CD4-positive, alpha-beta memory T cell (primary cell): ENCODE measurements at regions not wholly inside any gene's neighbourhood (a gene's known extent, or its start where the extent isn't known, plus 50 kb on each side); places are given as distances from the start of the nearest gene placed in this dataset.
"Not testable (repeated sequence)": the region's sequence is repeated elsewhere in the genome, so short reads cannot be mapped to it uniquely, and the experiment has no call there.

ENCODE experiments used
- CTCF ChIA-PET: fragments of 350-600 bp; sonication (Branson Sonifier 250); formaldehyde crosslinking; loops from one replicate; lab custom pipeline; 2021; ENCODE audit warnings: inconsistent platforms; ENCODE audit not compliant: partially characterized antibody; lab: Charles Lee
- POLR2A ChIA-PET: fragments of 350-600 bp; sonication (Branson Sonifier 250); formaldehyde crosslinking; loops from one replicate; lab custom pipeline; 2021; ENCODE audit not compliant: partially characterized antibody; lab: Charles Lee
- DNase-seq, 5 donors: peaks; one replicate each; pipeline versions ENCODE4 v3.0.0 to v3.0.0-alpha.2; 2020 to 2022; ENCODE audit warnings: mixed read lengths in 1 of 5
- H3K27ac ChIP-seq: one replicate; pipeline ENCODE4 v1.7.0; 2013; ENCODE audit warnings: low read depth, low read length
- H3K27me3 ChIP-seq: 2 replicates; pipeline ENCODE4 v1.7.0; 2013; ENCODE audit warnings: mild to moderate bottlenecking, low read length, moderate library complexity; ENCODE audit not compliant: insufficient read depth
- H3K36me3 ChIP-seq: 2 replicates; pipeline ENCODE4 v1.7.0; 2013; ENCODE audit warnings: mild to moderate bottlenecking, low read length, moderate library complexity; ENCODE audit not compliant: insufficient read depth
- H3K4me1 ChIP-seq: 2 replicates; pipeline ENCODE4 v1.7.0; 2013; ENCODE audit warnings: mild to moderate bottlenecking, low read length, moderate library complexity; ENCODE audit not compliant: insufficient read depth
- H3K4me3 ChIP-seq, 2 donors: one replicate each; pipeline ENCODE4 v1.7.0; 2013; ENCODE audit warnings: low read length in 2 of 2, mild to moderate bottlenecking in 1 of 2
- H3K9me3 ChIP-seq, 2 donors: one replicate each; pipeline ENCODE4 v1.7.0; 2013; ENCODE audit warnings: low read length in 2 of 2, control low read depth in 1 of 2; ENCODE audit not compliant: control insufficient read depth in 1 of 2
- H3K27ac Mint-ChIP-seq, 7 donors: one replicate each; pipeline ENCODE4 v1.8.0; 2020 to 2021; ENCODE audit warnings: mixed read lengths in 7 of 7, mild to moderate bottlenecking in 6 of 7, inconsistent platforms in 3 of 7, moderate library complexity in 3 of 7
- H3K27me3 Mint-ChIP-seq, 2 donors: one replicate each; pipeline ENCODE4 v1.8.0; 2020 to 2021; ENCODE audit warnings: mixed read lengths in 2 of 2
- H3K36me3 Mint-ChIP-seq, 2 donors: one replicate each; pipeline ENCODE4 v1.8.0; 2020 to 2021; ENCODE audit warnings: mixed read lengths in 2 of 2, inconsistent platforms in 1 of 2, mild to moderate bottlenecking in 1 of 2
- H3K4me1 Mint-ChIP-seq, 4 donors: one replicate each; pipeline ENCODE4 v1.8.0; 2020 to 2021; ENCODE audit warnings: mixed read lengths in 4 of 4, mild to moderate bottlenecking in 1 of 4
- H3K4me3 Mint-ChIP-seq, 8 donors: one replicate each; pipeline ENCODE4 v1.8.0; 2020 to 2021; ENCODE audit warnings: mixed read lengths in 8 of 8, mild to moderate bottlenecking in 7 of 8, moderate library complexity in 6 of 8, inconsistent platforms in 3 of 8
- H3K9me3 Mint-ChIP-seq, 8 donors: one replicate each; pipeline ENCODE4 v1.8.0; 2020 to 2021; ENCODE audit warnings: mixed read lengths in 8 of 8, mild to moderate bottlenecking in 5 of 8, inconsistent platforms in 3 of 8, moderate library complexity in 1 of 8
- intact Hi-C: fragments of 100-400 bp; cut with micrococcal nuclease; formaldehyde crosslinking; loops from one replicate; pipeline ENCODE4 v1.15.1; 2023

DNA sequence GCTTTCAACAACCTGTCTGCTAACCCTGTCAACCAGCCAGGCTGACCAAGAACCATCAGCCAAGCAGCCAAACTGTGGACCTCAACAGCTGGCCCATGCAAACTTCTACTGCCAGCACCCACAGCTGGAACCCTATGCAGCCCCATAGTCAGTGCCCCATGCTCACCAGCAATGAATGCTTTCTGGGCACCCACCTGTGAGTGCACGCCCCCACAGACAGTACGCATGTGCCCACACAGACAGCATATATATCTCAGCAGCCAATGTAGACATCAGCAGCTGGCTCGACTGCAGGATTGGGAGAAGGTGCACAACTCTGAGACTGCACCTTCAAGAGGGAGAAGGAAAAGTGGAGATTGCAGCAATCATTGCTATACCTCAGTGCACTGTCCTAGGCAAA is 1534.6 kb downstream of the GRIK2 start:
- no peaks in the 10 kb centered on the region for H3K36me3 Mint-ChIP-seq
- H3K9me3 Mint-ChIP-seq = peaks cover 0 to 10% (median 0%) of the 10 kb centered on the region in 8 donors
- Histone ChIP-seq H3K9me3 (no peaks in the 10 kb centered on the region), H3K4me3 (no peak overlapping the region), H3K27ac (no peak overlapping the region), H3K27me3 (no peaks in the 10 kb centered on the region), H3K36me3 (no peaks in the 10 kb centered on the region), H3K4me1 (no peaks in the 10 kb centered on the region)
- no peak overlapping the region for H3K4me3 Mint-ChIP-seq
- intact Hi-C loops = no loop called here
- H3K4me1 Mint-ChIP-seq = no peaks in the 10 kb centered on the region
- H3K27ac Mint-ChIP-seq = no peak overlapping the region
- ChIA-PET POLR2A (no interaction called here), CTCF (no interaction called here)
- H3K27me3 Mint-ChIP-seq = no peaks in the 10 kb centered on the region
- peak in 1 of 5 donors; percentile 31 for DNase-seq

DNA sequence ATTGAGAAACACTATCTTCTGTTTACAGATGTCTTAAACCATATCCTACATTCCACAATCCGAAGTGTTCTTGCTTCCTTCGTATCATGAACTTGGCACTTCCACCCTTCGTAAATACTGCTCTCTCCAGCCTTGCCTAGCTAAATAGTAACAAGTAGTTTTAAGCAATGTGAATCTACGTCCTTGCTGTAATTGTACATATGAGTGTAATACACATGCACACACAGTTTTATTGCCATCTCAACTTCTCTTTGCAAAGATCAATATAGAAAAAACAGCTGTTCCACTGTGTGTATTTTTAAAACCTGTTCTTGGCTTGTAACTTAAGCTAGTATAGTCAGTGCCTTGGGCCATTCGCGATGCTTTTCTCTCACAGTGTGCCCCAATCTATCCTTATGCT is 1524.7 kb downstream of the GRIK2 start:
- H3K36me3 ChIP-seq = no peaks in the 10 kb centered on the region
- no peak overlapping the region for H3K4me3 ChIP-seq
- Mint-ChIP-seq H3K4me3 (no peak overlapping the region), H3K4me1 (no peaks in the 10 kb centered on the region), H3K27me3 (no peaks in the 10 kb centered on the region), H3K9me3 (peaks cover 0 to 10% (median 5%) of the 10 kb centered on the region in 8 donors), H3K27ac (no peak overlapping the region), H3K36me3 (no peaks in the 10 kb centered on the region)
- intact Hi-C loops = no loop called here
- H3K9me3 ChIP-seq = no peaks in the 10 kb centered on the region
- no peaks in the 10 kb centered on the region for H3K27me3 ChIP-seq
- H3K27ac ChIP-seq = no peak overlapping the region
- H3K4me1 ChIP-seq = no peaks in the 10 kb centered on the region
- CTCF ChIA-PET = no interaction called here
- DNase-seq = no peak
- POLR2A ChIA-PET = no interaction called here

DNA sequence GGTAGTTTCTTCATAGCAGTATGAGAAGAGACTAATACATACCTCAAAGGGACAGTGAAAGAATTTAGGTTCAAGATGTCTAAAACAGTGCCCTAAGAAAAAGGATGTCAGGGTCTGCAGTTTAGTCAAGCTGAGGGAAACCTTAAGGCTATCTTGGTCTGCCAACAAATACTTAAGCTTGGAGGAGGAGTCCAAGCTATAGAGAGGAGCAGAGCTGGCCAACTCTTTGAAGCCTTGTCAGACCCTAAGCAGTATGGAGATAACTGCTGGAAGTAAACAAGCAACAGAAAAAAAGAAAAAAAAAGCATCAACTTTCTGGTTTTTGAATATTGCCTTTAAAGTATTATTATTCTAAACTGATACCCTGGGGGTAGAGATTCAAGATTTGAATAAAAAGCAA is 1518.1 kb downstream of the GRIK2 start:
- H3K4me1 Mint-ChIP-seq = no peaks in the 10 kb centered on the region
- H3K4me3 Mint-ChIP-seq = no peak overlapping the region
- H3K4me3 ChIP-seq = no peak overlapping the region
- no peak for DNase-seq
- no peaks in the 10 kb centered on the region for H3K27me3 ChIP-seq
- intact Hi-C loops = no loop called here
- peaks cover 0 to 10% (median 5%) of the 10 kb centered on the region in 8 donors for H3K9me3 Mint-ChIP-seq
- no peaks in the 10 kb centered on the region for H3K27me3 Mint-ChIP-seq
- no peaks in the 10 kb centered on the region for H3K4me1 ChIP-seq
- CTCF ChIA-PET = no interaction called here
- no peaks in the 10 kb centered on the region for H3K36me3 Mint-ChIP-seq
- POLR2A ChIA-PET = no interaction called here
- no peak overlapping the region for H3K27ac Mint-ChIP-seq
- H3K27ac ChIP-seq = no peak overlapping the region
- H3K36me3 ChIP-seq = no peaks in the 10 kb centered on the region
- no peaks in the 10 kb centered on the region for H3K9me3 ChIP-seq

DNA sequence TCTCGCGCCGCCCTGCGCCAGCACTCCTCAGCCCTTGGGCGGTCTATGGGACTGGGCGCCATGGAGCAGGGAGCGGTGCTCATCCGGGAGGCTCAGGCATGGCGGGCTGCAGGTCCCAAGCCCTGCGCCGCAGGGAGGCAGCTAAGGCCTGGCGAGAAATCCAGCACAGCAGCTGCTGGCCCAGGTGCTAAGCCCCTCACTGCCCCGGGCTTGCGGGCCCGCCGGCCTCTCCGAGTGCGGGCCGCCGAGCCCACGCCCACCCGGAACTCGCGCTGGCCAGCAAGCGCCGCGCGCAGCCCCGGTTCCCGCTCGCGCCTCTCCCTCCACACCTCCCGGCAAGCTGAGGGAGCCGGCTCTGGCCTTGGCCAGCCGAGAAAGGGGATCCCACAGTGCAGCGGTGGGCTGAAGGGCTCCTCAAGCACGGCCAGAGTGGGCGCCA is 1517.2 kb downstream of the GRIK2 start:
- H3K27me3 ChIP-seq, H3K4me3 Mint-ChIP-seq, H3K9me3 ChIP-seq, intact Hi-C loops, H3K4me1 Mint-ChIP-seq, H3K4me3 ChIP-seq, H3K36me3 ChIP-seq, H3K4me1 ChIP-seq, DNase-seq, H3K27ac ChIP-seq, POLR2A ChIA-PET, H3K27me3 Mint-ChIP-seq, H3K27ac Mint-ChIP-seq, H3K9me3 Mint-ChIP-seq, H3K36me3 Mint-ChIP-seq, CTCF ChIA-PET: not testable (repeated sequence)

DNA sequence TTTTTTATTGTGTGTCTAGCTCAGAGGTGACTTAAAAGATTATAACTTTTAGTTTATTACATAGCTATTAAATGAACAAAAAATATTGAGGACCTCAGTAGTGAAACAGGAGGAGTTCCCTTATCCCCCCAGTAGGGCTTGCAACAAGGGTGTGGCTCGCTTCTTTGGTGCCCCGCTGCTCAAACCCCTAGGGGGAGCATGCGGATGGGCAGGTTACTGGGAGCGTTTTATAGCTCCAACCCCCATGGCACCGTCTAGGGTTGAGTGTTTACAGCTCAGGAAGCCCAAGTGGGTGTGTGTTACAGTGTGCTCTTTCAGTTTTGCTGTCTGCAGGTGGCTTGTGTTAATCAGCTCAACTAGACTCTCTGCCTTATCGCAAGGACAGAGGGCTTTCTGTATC is 1513.7 kb downstream of the GRIK2 start:
- Mint-ChIP-seq H3K4me1 (no peaks in the 10 kb centered on the region), H3K36me3 (no peaks in the 10 kb centered on the region), H3K27ac (no peak overlapping the region), H3K27me3 (no peaks in the 10 kb centered on the region), H3K4me3 (no peak overlapping the region), H3K9me3 (peaks cover 2 to 11% (median 6%) of the 10 kb centered on the region in 8 donors)
- DNase-seq = no peak
- ChIA-PET CTCF (no interaction called here), POLR2A (no interaction called here)
- no peaks in the 10 kb centered on the region for H3K27me3 ChIP-seq
- H3K9me3 ChIP-seq = no peaks in the 10 kb centered on the region
- no peak overlapping the region for H3K4me3 ChIP-seq
- H3K27ac ChIP-seq = no peak overlapping the region
- no peaks in the 10 kb centered on the region for H3K36me3 ChIP-seq
- no peaks in the 10 kb centered on the region for H3K4me1 ChIP-seq
- intact Hi-C loops = no loop called here

DNA sequence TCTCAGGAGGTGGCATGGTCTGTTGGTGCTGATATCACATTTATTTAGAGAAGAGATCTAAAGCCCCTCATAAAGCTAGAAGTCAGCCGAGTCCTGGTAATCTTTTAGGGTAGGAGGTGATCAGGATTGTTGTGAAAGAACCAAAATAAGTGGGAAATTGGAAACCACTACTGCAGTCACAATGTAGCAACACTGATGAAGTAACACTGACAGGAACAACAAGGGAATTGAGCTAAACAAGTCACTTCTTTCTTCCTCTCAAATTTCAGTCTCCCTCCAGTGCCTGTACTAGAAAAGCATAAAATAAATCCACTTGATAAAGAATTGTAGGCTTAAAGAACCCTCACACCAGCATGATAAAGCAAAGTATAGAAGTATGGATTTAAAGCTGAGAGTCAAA is 1509.0 kb downstream of the GRIK2 start:
- no peak for DNase-seq
- Histone ChIP-seq H3K27ac (no peak overlapping the region), H3K27me3 (no peaks in the 10 kb centered on the region), H3K36me3 (no peaks in the 10 kb centered on the region), H3K4me1 (no peaks in the 10 kb centered on the region), H3K9me3 (no peaks in the 10 kb centered on the region), H3K4me3 (no peak overlapping the region)
- H3K36me3 Mint-ChIP-seq = no peaks in the 10 kb centered on the region
- ChIA-PET POLR2A (no interaction called here), CTCF (no interaction called here)
- no peak overlapping the region for H3K27ac Mint-ChIP-seq
- intact Hi-C loops = no loop called here
- no peaks in the 10 kb centered on the region for H3K27me3 Mint-ChIP-seq
- H3K4me3 Mint-ChIP-seq = no peak overlapping the region
- no peaks in the 10 kb centered on the region for H3K4me1 Mint-ChIP-seq
- H3K9me3 Mint-ChIP-seq = peaks cover 0 to 8% (median 3%) of the 10 kb centered on the region in 8 donors

DNA sequence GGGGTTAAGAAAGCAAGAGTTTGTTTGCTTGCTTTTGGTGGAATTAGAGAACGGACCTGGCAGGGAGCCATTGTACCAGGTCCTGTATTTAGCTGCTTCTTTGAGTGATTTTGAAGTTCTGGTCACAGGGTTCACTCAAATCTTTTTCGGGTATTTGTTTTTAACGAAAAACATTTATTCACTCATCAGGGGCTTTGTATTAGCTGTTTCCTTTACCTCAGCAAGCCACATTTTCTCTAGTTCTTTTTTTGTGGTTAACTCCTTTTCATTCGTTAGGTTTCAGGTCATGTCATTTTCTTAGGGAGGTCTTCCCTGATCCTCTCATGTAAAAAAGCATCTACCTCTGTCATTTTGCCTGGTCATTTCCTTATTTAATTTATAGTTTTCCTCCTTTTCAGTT is 1502.2 kb downstream of the GRIK2 start:
- no peaks in the 10 kb centered on the region for H3K27me3 ChIP-seq
- H3K36me3 ChIP-seq = no peaks in the 10 kb centered on the region
- H3K27ac ChIP-seq = no peak overlapping the region
- Mint-ChIP-seq H3K9me3 (peaks cover 0 to 7% (median 2%) of the 10 kb centered on the region in 8 donors), H3K4me3 (no peak overlapping the region), H3K27ac (peak overlapping the region in 1 of 7 donors; percentile 16), H3K27me3 (no peaks in the 10 kb centered on the region), H3K4me1 (no peaks in the 10 kb centered on the region), H3K36me3 (no peaks in the 10 kb centered on the region)
- H3K4me1 ChIP-seq = no peaks in the 10 kb centered on the region
- H3K4me3 ChIP-seq = no peak overlapping the region
- no peak for DNase-seq
- ChIA-PET POLR2A (no interaction called here), CTCF (no interaction called here)
- intact Hi-C loops = no loop called here
- peaks cover 0 to 3% of the 10 kb centered on the region in 2 donors for H3K9me3 ChIP-seq

DNA sequence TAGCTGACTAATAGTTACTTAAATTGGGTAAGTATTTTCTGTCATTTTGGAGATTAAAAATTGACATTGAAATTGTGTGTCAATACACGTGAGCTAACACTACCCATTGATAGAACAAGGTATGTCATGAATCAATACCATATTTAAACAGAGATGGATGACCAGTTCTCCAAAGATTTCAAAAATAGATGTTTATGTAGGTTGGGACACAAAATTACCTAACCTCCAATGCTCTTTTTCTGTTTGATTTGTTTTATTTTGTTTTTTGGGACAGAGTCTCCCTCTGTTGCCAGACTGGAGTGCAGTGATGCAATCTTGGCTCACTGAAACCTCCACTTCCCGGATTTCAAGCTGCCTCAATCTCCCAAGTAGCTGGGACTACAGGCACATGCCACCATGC is 1491.7 kb downstream of the GRIK2 start:
- Histone ChIP-seq H3K4me1 (no peaks in the 10 kb centered on the region), H3K27ac (no peak overlapping the region), H3K36me3 (no peaks in the 10 kb centered on the region), H3K27me3 (no peaks in the 10 kb centered on the region), H3K9me3 (no peaks in the 10 kb centered on the region), H3K4me3 (no peak overlapping the region)
- Mint-ChIP-seq H3K4me3 (no peak overlapping the region), H3K36me3 (no peaks in the 10 kb centered on the region), H3K9me3 (peaks cover 0 to 5% (median 4%) of the 10 kb centered on the region in 8 donors), H3K4me1 (no peaks in the 10 kb centered on the region), H3K27me3 (no peaks in the 10 kb centered on the region), H3K27ac (no peak overlapping the region)
- no peak for DNase-seq
- POLR2A ChIA-PET = no interaction called here
- CTCF ChIA-PET = no interaction called here
- intact Hi-C loops = no loop called here
